Activated CD8-positive, alpha-beta memory T cell treated with anti-CD3 and anti-CD28 coated beads for 1 hour (primary cell): ENCODE measurements at regions not wholly inside any gene's neighbourhood (a gene's known extent, or its start where the extent isn't known, plus 50 kb on each side); places are given as distances from the start of the nearest gene placed in this dataset.

ENCODE experiments used
- DNase-seq, 2 donors: peaks; one replicate each; pipeline ENCODE4 v3.0.0-alpha.2; 2020; ENCODE audit warnings: low read depth in 1 of 2; ENCODE audit errors: extremely low read depth in 1 of 2

DNA sequence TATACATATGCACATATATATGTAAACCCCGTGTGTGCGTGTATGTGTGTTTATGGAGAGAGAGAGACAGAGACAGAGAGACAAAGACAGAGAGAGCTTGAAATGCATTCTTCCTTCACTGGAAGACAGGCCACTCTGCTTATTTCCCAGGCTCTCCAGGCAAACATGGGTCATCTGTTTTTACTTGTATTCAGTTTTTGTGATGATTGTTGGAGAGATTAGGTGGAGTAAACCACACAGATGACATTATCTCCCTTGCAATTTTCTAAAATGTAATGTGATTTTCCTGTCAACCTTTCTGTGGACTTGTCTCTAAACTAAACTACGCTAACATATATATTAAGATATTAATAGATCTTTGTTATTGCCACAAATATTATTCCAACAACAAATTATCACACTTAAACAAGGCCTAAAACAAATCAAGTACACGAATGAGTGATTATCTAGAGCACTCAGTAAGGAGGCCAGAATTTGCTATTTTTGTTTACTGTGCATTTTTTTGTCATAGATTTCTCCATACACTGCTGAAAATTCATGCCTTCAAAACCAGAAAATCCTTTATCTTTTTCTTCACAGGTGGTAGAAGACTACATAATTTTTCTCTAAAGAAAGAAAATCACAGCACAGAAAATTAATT is 251.8 kb upstream of the SLIT2 start:
- DNase-seq, result no peak

DNA sequence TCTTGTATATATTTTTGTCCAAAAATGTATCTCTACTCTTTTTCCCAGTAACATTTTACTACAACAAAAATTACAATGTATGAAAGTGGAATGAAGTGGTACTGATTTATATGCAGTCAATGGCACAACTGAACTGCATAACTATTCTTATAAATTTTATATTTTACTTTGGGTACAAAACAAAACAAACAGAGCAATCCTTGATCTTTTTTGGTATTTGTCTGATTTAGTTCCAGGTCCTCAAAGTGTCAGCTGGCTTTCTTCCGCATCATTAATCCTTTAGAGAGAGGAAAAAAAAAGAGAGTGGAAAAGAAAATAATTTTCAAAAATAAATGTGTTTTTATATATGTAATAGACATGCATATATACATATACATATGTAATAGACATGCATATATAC is 252.4 kb upstream of the SLIT2 start:
- DNase-seq, result no peak

DNA sequence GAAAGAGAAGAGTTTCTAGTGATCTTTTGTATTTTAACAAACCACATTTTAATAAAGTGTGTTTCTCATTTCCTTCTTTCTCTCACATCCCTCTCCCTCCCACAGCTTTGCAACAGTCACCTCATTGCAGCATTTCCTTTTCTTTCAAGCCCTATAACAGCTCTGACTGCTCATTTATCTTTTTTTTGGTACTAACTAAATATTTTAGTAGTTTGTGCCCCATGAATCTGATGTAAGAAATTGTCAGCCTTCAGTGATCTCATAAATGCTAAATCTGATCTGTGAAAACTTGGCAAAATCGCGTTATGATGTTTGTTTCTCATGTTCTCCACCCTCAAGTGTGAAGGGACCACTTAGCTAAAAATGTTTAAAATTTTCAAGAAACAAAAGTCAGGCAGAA is 258.5 kb upstream of the SLIT2 start:
- DNase-seq, result no peak

DNA sequence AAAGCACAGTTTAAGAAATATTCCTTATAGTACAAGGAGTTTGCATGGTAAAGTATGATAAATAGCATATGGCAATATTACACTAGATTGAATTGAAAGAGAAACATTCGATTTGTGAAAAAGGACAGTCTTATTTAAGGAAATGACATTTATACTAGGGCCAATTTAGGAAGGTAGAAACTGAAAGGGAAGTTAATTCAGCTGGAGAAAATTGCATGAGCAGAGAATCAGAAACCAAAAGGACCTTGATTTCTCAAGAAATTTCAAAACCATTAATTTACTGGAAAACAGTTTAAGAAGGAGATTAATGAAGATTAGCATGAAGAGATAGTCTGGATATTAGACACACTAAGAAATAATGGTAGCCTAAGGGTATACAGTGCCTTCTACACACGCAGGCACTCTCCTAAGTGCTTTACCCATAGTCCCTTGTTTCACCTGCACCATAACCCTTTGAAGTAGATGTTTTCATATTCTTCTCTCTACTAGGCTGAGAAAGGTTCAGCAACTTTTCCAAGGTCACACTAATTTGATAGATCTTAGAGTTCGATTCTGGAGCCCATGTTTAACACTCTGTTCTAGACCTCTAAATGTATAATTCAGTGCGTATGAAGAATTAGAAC is 259.1 kb upstream of the SLIT2 start:
- no peak for DNase-seq

DNA sequence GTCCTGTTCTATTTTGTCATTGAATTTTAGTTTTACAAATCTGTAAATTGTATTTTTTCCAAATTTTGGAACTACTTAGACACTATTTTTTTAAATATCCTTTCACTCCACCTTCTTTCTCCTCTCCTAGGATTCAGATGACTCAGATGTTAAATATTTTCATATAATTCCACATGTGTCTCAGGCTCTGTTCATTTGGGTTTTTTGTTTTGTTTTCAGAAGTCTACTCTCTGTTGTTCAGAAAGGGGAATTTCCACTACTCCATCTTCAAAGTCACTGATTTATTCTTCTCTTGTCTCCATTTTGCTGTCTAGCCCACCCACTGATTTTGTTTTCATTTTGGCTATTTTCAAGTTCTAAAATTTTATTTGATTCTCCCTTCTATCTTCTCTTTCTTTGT is 264.0 kb upstream of the SLIT2 start:
- no peak for DNase-seq

DNA sequence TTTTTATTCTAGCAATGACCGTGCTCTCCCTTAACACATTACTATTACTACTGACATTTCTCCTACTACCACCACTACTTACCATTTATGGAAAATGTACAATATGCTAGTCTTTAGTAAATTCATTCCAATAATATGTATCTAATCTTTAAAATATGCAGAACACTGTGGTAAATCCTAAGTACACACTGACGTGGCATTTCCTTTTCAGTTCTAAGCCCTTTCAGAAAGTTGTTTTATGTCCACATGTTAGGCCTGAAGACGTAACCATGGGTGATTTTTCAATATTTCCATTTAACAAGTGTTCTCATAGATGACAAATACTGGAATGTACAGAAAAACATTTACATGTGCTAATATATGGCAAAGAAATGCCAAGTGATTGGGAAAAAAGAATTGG is 268.6 kb upstream of the SLIT2 start:
- DNase-seq, result no peak

DNA sequence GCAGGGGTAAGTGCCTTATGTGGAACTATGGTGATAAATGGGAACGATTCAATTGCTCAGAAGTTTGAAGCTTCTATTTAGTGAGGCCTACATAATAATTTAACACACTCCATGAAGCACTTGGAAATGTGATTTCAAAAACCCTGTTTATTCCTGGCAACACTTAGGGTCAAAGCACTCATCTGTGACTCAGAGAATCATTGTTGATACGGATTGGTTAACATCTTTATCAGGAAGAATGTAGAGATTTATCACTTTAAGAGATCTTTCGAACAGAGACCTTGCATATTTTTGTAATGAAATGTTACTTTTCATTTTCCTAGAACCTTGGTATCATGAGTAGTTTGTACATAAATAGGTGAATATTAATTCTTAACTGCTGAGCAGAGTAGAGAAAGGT is 269.1 kb upstream of the SLIT2 start:
- DNase-seq, result no peak

DNA sequence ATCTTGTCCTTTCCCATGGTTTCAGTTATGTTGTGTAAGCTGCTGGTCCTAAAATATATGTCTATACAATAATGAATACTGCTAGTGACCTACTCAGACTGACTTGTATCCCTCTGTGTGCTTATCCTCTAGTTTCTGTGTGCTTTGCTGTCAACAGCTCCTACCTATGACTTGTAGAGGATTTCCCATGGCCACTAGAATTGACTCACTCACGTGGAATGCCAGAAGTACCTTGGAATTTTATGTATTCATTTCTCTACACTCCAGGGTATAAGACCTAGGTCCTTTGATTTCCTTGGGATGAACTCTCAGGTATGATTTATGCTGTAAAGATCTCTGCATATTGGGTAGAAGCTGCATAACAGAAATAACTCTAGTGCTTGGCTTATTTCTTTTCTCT is 279.9 kb upstream of the SLIT2 start:
- no peak for DNase-seq

DNA sequence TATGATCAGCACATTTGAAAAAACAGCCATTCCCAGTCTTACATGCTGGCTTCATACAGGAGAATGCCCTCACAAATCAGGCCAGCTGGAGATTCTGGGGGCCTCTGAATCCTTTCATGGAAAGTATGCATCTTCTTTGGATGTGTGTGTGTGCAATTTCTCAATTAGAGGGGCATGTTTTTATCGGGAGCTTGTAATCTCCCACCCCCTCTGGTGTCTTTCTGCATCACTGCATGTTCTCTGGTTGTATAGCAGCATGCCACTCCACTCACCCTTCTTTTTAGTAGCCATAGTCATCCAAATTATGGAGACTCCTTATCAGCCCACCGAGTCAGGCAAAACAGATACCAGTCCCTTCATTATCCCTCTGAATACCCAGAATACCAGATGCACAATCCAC is 282.2 kb upstream of the SLIT2 start:
- no peak for DNase-seq

DNA sequence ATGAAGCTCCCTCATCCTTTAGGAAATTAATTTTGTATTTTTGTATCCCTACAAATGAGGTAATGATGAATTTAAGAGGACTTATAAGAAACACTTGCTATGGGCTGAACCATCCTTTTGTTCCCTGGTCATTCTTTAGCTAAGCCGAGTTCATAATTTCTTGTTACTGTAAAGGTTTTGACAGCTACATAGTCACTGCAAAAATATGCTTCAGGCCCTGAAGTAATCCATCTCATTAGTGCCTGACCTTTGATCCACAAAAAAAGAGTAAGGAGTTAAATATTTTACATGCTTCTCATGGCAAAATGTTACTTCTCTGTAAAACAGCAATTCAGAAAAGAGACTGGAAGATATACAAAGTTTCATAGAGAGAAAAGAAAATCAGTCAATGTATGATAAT is 290.6 kb upstream of the SLIT2 start:
- no peak for DNase-seq

DNA sequence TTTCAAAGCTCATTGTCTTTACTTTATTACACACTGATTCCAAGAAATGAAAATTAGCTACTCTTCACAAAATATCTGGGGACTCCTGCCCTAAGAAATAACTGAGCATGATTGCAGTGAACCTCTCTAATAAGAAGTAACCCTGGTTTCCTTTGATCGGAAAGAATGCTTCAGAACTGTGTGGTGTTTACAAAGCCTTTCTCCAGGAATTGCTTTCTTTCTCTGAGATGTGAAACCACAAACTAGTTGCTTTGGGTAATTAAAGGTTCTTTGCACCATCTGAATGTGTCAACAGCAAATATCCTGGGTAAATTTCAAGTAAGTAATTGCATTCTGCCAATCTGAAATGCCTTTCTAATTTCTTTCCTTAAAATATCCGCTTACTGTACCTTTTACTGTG is 292.9 kb upstream of the SLIT2 start:
- DNase-seq, result no peak

DNA sequence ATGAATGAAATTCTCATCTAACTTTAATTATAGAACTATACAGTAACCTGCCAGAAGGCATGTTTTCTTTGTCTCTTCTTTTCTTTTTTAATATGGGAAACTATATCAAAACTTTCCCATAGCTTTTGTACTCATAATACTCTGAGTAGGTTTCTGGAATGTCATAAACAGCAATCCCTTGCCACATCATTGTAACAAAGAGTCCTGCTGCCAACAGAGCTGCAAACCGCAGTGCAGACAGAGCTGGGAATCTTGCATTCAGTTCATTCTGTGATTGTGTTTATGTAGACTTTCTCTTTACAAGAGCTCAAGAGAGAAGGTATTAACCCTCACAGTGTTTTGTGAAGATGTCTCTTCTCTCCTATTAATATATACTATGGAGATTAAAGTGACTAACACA is 304.4 kb upstream of the SLIT2 start:
- DNase-seq, result no peak

DNA sequence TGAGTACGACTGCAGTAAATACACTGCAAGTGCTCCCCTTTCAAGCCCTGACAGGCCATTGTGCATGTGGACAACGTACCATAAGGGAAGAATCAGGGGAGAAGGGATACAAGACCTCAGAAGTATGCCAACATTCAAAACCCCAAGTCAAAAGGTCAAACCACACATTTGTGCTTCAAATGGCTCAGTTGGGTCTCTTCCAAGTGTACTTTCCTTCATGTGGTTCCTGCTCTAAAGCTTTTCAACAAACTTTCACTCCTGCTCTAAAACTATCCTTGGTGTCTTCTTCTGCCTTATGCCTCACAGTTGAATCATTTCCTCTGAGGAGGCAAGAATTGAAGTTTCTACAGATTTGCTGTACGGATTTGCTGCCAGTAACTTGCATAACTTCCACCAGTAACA is 305.7 kb upstream of the SLIT2 start:
- no peak for DNase-seq

DNA sequence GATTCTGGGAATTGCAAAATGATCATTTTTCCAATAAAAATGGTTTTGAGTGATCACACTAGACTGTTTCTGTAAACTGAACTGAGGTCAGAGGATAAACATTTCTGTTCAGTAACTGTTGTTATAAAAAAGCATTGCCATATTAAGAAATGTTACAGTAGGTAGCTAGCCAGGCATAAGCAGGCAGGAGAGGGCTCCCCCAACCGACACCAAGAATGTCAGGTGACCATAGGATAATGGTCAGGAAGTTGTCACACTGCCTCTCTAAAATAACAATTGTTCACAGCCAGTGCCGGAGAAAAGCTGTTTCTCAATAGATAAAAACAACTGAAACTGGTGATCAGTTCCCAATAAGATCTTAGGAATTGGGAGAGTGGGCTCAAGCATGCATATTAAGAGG is 306.2 kb upstream of the SLIT2 start:
- DNase-seq, result no peak

DNA sequence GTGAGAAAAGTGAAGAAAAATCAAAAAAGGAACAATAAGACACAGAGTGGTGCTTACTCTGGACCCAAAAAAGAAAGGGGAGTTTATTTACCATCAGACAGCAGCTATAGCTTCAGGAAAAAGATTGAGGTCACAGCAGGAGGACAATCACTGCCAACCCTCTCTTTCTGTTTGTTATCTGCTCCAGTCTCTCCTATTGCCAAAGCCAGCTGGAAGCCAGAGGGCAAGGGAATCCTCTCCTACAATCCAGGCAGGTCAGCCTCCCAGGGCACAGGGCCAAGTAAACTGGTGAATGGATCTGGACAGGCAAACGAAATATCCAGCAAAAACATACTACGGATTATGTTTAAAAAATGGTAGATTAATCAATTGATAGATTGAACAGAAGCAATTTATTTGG is 306.9 kb upstream of the SLIT2 start:
- DNase-seq, result no peak

DNA sequence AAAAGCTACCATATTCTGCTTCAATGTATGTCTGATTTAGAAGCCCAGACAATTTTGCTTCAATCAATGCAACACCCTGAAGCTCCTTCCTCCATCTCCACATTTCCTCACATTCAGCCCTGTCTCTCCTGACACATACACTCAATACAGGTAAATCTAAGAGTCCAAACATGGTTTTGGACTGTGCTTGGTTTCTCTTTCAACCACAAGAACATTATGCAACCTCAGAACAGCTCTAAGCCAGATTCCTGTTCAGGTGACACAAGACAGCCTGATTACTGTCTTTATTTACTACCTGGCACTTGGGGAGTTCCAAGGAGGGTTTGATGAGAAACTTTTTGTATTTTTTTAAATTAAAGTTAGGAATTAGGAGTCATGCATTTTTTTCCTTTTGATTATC is 307.5 kb upstream of the SLIT2 start:
- DNase-seq, result no peak

DNA sequence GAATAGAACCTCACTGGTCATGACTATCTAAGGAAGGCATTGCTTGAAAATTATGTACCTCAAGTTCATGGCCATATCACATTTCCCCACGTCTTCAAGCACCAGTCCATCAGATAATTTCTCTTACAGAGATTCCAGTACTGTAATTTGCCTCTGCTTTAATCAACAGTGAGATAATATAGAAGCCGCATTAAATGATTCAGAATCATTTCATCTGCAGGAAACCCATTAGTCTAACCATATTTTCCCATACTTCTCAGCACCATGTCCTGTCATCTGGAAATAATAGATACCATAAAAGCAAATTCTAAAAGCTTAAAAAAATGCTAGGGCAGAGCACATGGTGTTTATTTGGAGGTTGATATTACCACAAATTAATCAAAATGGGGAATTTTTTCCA is 310.3 kb upstream of the SLIT2 start:
- no peak for DNase-seq

DNA sequence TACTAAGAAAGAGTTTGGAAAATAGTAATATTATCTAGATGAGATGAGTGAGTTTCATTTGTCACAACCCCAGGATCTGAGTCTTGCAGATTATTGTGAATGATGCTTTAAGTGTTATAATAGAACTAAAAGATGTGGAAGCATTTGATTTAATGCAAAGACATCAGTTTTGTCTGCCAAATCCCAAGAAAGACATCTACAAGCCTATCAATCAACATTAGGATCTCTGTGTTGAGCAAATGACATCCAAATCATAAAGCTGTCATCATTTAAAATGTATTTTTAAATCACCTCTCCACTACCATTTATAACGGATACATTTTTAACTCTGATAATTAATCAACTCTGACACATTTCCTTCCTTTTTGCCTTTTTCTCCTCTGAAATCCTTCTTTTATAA is 310.8 kb upstream of the SLIT2 start:
- DNase-seq, result no peak

DNA sequence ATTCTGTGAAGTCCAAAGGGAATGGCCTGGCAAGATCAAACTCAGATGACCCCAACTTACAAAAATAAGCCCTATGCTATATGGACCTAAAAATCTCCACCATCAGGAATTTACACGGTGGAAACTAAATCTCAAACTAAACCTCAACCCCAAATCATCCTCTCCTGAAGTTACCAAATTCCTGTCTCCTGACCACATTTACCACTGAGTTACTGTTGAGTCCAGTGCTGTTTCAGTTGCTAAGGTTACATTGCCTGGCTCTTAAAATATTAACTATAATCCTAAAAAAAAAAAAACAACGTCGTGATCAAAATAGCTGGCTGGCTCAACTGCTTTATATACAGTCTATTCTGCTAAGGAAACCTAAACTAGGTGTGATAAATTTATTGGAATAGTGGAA is 315.2 kb upstream of the SLIT2 start:
- no peak for DNase-seq

DNA sequence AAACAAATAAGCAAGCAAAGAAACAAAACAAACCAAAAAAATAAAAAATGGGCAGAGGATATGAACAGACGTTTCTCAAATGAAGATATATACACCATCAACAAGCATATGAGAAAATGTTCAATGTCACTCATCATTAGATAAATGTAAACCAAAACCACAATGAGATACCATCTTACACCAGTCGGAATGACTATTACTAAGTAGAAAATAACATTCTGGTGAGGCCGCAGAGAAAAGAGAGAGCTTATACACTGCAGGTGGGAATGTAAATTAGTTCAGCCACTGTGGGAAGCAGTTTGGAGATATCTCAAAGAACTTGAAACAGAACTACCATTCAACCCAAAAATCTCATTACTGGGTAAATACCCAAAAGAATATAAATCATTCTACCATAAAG is 321.0 kb upstream of the SLIT2 start:
- DNase-seq, result no peak

DNA sequence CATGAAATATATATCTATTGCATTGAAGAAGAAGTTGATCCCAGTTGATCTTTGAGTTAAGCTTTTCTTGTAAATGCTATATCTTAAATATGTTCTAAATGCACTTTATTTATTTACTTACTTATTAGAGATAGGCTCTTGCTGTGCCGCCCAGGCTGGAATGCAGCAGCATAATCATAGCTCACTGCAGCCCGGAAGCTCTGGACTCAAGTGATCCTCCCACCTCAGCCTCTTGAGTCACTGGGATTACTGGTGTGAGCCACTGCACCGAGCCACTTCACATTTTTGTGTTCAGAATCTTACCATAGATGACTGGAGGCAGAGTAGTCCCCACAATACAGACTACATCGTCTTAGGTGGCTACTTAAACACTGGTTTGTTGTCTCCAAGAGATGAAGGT is 324.3 kb upstream of the SLIT2 start:
- DNase-seq, result no peak

DNA sequence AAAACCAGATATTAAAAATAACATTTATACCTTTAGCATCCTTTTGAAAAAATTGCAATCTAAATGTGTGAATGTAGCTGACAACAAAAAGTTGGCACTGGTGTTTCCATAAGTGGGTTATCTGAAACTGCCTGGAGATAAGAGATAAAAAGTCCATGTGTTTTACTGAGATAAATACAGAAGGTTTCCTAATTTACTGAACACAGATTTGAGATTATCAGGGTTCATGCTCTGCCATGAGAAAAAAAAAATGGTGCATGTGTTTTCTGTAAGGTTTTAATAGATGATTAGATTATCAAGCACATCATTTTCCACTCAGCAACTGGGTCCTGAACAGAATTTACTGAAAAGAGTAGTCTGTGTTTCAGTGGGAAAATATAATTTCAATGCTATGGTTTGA is 326.2 kb upstream of the SLIT2 start:
- DNase-seq, result no peak

DNA sequence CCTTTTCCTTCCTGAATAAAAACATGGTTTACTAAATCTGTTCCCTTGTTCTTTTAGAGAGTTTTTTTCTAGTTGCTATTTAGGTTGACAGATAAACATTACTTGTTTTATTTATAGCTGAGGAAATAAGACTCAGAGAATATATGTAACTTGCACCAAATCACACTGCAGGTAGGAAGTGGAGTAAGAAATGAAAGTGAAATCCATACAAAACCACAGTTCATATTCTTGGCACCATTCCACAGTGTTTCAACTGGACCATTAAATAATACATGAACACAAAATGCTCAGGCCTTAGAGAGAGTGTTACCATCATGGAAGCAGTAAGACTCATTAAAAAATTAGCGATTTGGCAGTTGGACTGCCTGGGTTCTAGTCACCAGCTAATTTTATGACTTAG is 326.9 kb upstream of the SLIT2 start:
- DNase-seq, result no peak
